GM03348 (cell line): ENCODE measurements at regions not wholly inside any gene's neighbourhood (a gene's known extent, or its start where the extent isn't known, plus 50 kb on each side); places are given as distances from the start of the nearest gene placed in this dataset.

Experiments used
- DNase-seq: peaks from one replicate; pipeline ENCODE4 v3.0.0; 2012; ENCODE audit warnings: low spot score

- DNase-seq = no peak
Observed at GRCh38 chr4:56086073-56086541, 137.4 kb downstream of the CEP135 start.

- no peak for DNase-seq
Observed at GRCh38 chr4:56085275-56085674, 136.5 kb downstream of the CEP135 start.

GRCh38 chr4:56084851-56085250 lies 136.1 kb downstream of the CEP135 start:
- no peak for DNase-seq
